ENCODE measurements at regions not wholly inside any gene's neighbourhood (a gene's known extent, or its start where the extent isn't known, plus 50 kb on each side); places are given as distances from the start of the nearest gene placed in this dataset.

DNA sequence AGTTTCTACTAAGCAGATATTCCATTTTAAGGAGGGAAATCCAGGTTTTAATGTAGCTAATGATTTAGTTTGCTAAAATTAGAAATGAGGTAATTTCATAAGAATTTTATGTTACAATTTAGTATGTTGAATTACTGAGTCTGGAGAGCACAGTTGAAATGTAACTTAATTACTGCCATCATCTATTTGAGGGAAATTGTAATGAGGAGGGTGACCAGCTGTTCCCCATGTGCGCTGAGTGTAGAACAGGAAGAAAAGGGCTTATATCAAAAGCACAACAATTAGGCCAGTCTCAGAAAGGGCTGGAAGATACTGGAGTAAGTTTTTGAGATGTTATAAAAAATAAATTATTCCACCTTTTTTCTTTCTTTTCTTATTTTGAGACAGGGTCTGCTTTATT is 735.1 kb upstream of the GOT2 start:
- in situ Hi-C loops (cut with MboI) (no loop called here), intact Hi-C loops (cut with micrococcal nuclease; ENCODE audit: unreplicated experiment) (no loop called here)
- POLR2A ChIA-PET: no interaction called here
- Histone ChIP-seq H3K4me3 (no peak overlapping the region), H3K9me3 (replicated peaks; ENCODE audit: control insufficient read depth, insufficient read depth, low read length) (no peaks in the 10 kb centered on the region; the same call in 2 of the 3 replicates), H4K20me1 (ENCODE audit: control insufficient read depth, insufficient read depth) (no peaks in the 10 kb centered on the region), H3K9ac (ENCODE audit: control insufficient read depth, insufficient read depth, low read length) (no peak overlapping the region), H2AFZ (ENCODE audit: control insufficient read depth, low read depth, low read length) (no peak overlapping the region), H3K4me1 (ENCODE audit: control insufficient read depth, insufficient read depth, low read length) (no peaks in the 10 kb centered on the region), H3K36me3 (ENCODE audit: control insufficient read depth in 2 of 2, insufficient read depth in 2 of 2, low read length in 1 of 2) (no peaks in the 10 kb centered on the region), H3K79me2 (ENCODE audit: control insufficient read depth, insufficient read depth, low read length) (no peaks in the 10 kb centered on the region), H3K27ac (ENCODE audit: control insufficient read depth, insufficient read depth) (no peak overlapping the region), H3K4me2 (ENCODE audit: control insufficient read depth, insufficient read depth) (no peak overlapping the region), H3K27me3 (replicated peaks in 1 of 2; ENCODE audit: control insufficient read depth in 2 of 2, insufficient read depth in 2 of 2, low read length in 1 of 2) (no peaks in the 10 kb centered on the region)
- CTCF ChIA-PET: interaction anchor here (1.9 kb wide), 1 partner anchor 16 kb away, joined by 4 read pairs; no protein-coding TSS in a partner anchor
- FAIRE-seq (no peak), ATAC-seq (no peak), DNase-seq (ENCODE audit: low read depth, low spot score) (no peak)
- SMC1A ChIA-PET (ENCODE audit: uncharacterized antibody, unreplicated experiment): no interaction called here
- no TSS peak for BruUV-seq (replicated peaks)
- TF ChIP-seq EED (IDR thresholded peaks at IDR 0.05; ENCODE audit: low read depth) (no peak), CBX3 (IDR thresholded peaks at IDR 0.05; ENCODE audit: borderline replicate concordance, low read depth) (no peak), RBBP5 (conservative IDR thresholded peaks at IDR 0.05) (no peak), STAT3 (IDR thresholded peaks at IDR 0.05; ENCODE audit: low read depth, low read length) (no peak), CHD4 (IDR thresholded peaks at IDR 0.05) (no peak), MXI1 (IDR thresholded peaks at IDR 0.05; ENCODE audit: low read depth, low read length) (no peak), IKZF2 (IDR thresholded peaks at IDR 0.05) (no peak), SUPT20H (IDR thresholded peaks at IDR 0.05; ENCODE audit: borderline replicate concordance, control insufficient read depth, low read depth, low read length) (no peak), RB1 (IDR thresholded peaks at IDR 0.05; ENCODE audit: borderline replicate concordance) (no peak)
- TF ChIP-seq, protein P1, sequence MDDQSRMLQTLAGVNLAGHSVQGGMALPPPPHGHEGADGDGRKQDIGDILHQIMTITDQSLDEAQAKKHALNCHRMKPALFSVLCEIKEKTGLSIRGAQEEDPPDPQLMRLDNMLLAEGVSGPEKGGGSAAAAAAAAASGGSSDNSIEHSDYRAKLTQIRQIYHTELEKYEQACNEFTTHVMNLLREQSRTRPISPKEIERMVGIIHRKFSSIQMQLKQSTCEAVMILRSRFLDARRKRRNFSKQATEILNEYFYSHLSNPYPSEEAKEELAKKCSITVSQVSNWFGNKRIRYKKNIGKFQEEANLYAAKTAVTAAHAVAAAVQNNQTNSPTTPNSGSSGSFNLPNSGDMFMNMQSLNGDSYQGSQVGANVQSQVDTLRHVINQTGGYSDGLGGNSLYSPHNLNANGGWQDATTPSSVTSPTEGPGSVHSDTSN (IDR thresholded peaks at IDR 0.05; ENCODE audit: insufficient replicate concordance, low read depth, low read length): no peak
- RAD21 ChIA-PET (ENCODE audit: unreplicated experiment): no interaction called here
- WGBS (ENCODE audit: insufficient coverage, insufficient replicate concordance, low lambda C conversion rate, missing lambda C conversion rate): 25% methylated on average over 1 of the region's 1 CpG
